ENCODE measurements at regions not wholly inside any gene's neighbourhood (a gene's known extent, or its start where the extent isn't known, plus 50 kb on each side); places are given as distances from the start of the nearest gene placed in this dataset.

GRCh38 chr12:123057513-123058265 is 77.2 kb downstream of the ARL6IP4 start:
- WGBS, 2 experiments (ENCODE audit: low coverage in 1 of 2, low lambda C conversion rate in 2 of 2, missing lambda C conversion rate in 2 of 2) = 96 to 97% methylated on average over 15 of the region's 15 CpGs
- H3K36me3 ChIP-seq (ENCODE audit: low read depth) = no peaks in the 10 kb centered on the region
- no peak overlapping the region for H3K9ac ChIP-seq
- H3K9me2 ChIP-seq (ENCODE audit: insufficient read depth) = no peaks in the 10 kb centered on the region
- H3K79me2 ChIP-seq (ENCODE audit: insufficient read depth) = no peaks in the 10 kb centered on the region
- H3K4me2 ChIP-seq (ENCODE audit: unreplicated experiment) = no peak overlapping the region
- no peak overlapping the region for H2AFZ ChIP-seq
- no peak overlapping the region for H3K4me3 ChIP-seq
- H4K20me1 ChIP-seq (ENCODE audit: insufficient read depth) = no peaks in the 10 kb centered on the region
- in situ Hi-C loops (cut with MboI) = no loop called here
- no peak for DNase-seq
- H3K4me1 ChIP-seq (ENCODE audit: insufficient read depth) = peaks cover 8% of the 10 kb centered on the region
- no peaks in the 10 kb centered on the region for H3K27me3 ChIP-seq (replicated peaks; ENCODE audit: insufficient read depth)
- TF ChIP-seq EZH2phosphoT487 (IDR thresholded peaks at IDR 0.05; ENCODE audit: insufficient read depth, low read depth) (no peak), EZH2 (IDR thresholded peaks at IDR 0.05; ENCODE audit: insufficient read depth, poor library complexity, severe bottlenecking) (no peak)
- no peak overlapping the region for H3K27ac ChIP-seq
- H3K9me3 ChIP-seq (ENCODE audit: low read depth) = no peaks in the 10 kb centered on the region
- H3F3A ChIP-seq (ENCODE audit: insufficient read depth) = peaks cover 6% of the 10 kb centered on the region; the same call in 1 of the 2 replicates

- Histone ChIP-seq H3K9me2 (ENCODE audit: insufficient read depth) (no peaks in the 10 kb centered on the region), H3K4me1 (ENCODE audit: insufficient read depth) (no peaks in the 10 kb centered on the region; the same call in 1 of the 2 replicates), H3K27ac (no peak overlapping the region), H3K36me3 (ENCODE audit: low read depth) (no peaks in the 10 kb centered on the region), H3K9ac (no peak overlapping the region), H3K4me2 (ENCODE audit: unreplicated experiment) (no peak overlapping the region), H2AFZ (no peak overlapping the region), H3K4me3 (no peak overlapping the region), H3K79me2 (ENCODE audit: insufficient read depth) (no peaks in the 10 kb centered on the region), H4K20me1 (ENCODE audit: insufficient read depth) (no peaks in the 10 kb centered on the region), H3K27me3 (replicated peaks; ENCODE audit: insufficient read depth) (no peaks in the 10 kb centered on the region), H3F3A (ENCODE audit: insufficient read depth) (peaks cover 6% of the 10 kb centered on the region; the same call in 1 of the 2 replicates), H3K9me3 (ENCODE audit: low read depth) (no peaks in the 10 kb centered on the region)
- TF ChIP-seq EZH2 (IDR thresholded peaks at IDR 0.05; ENCODE audit: insufficient read depth, poor library complexity, severe bottlenecking) (no peak), EZH2phosphoT487 (IDR thresholded peaks at IDR 0.05; ENCODE audit: insufficient read depth, low read depth) (no peak)
- in situ Hi-C loops (cut with MboI) = no loop called here
- 95 to 99% methylated on average over 7 of the region's 7 CpGs for WGBS, 2 experiments (ENCODE audit: low coverage in 1 of 2, low lambda C conversion rate in 2 of 2, missing lambda C conversion rate in 2 of 2)
- no peak for DNase-seq
Observed at GRCh38 chr12:123056709-123057108, 76.2 kb downstream of the ARL6IP4 start.

- Histone ChIP-seq H3K79me2 (ENCODE audit: insufficient read depth) (no peaks in the 10 kb centered on the region), H3F3A (ENCODE audit: insufficient read depth) (peaks cover 6% of the 10 kb centered on the region; the same call in 1 of the 2 replicates), H3K9ac (no peak overlapping the region), H3K9me3 (ENCODE audit: low read depth) (no peaks in the 10 kb centered on the region), H3K36me3 (ENCODE audit: low read depth) (no peaks in the 10 kb centered on the region), H3K4me1 (ENCODE audit: insufficient read depth) (no peaks in the 10 kb centered on the region; the same call in 1 of the 2 replicates), H3K4me3 (no peak overlapping the region), H4K20me1 (ENCODE audit: insufficient read depth) (no peaks in the 10 kb centered on the region), H3K27me3 (replicated peaks; ENCODE audit: insufficient read depth) (no peaks in the 10 kb centered on the region), H3K4me2 (ENCODE audit: unreplicated experiment) (no peak overlapping the region), H3K27ac (no peak overlapping the region), H2AFZ (no peak overlapping the region), H3K9me2 (ENCODE audit: insufficient read depth) (no peaks in the 10 kb centered on the region)
- DNase-seq = no peak
- 83 to 89% methylated on average over 8 of the region's 8 CpGs for WGBS, 2 experiments (ENCODE audit: low coverage in 1 of 2, low lambda C conversion rate in 2 of 2, missing lambda C conversion rate in 2 of 2)
- in situ Hi-C loops (cut with MboI) = no loop called here
- no peak for TF ChIP-seq EZH2 (IDR thresholded peaks at IDR 0.05; ENCODE audit: insufficient read depth, poor library complexity, severe bottlenecking)
- no peak for TF ChIP-seq EZH2phosphoT487 (IDR thresholded peaks at IDR 0.05; ENCODE audit: insufficient read depth, low read depth)
Observed at GRCh38 chr12:123056053-123056452, 75.6 kb downstream of the ARL6IP4 start.

- DNase-seq = no peak
- Histone ChIP-seq H3K9ac (no peak overlapping the region), H3K9me2 (ENCODE audit: insufficient read depth) (no peaks in the 10 kb centered on the region), H3K4me2 (ENCODE audit: unreplicated experiment) (no peak overlapping the region), H3K36me3 (ENCODE audit: low read depth) (no peaks in the 10 kb centered on the region), H3K9me3 (ENCODE audit: low read depth) (no peaks in the 10 kb centered on the region), H3K4me3 (no peak overlapping the region), H3K27me3 (replicated peaks; ENCODE audit: insufficient read depth) (no peaks in the 10 kb centered on the region), H4K20me1 (ENCODE audit: insufficient read depth) (no peaks in the 10 kb centered on the region), H2AFZ (no peak overlapping the region), H3K27ac (no peak overlapping the region), H3K4me1 (ENCODE audit: insufficient read depth) (peaks cover 2% of the 10 kb centered on the region), H3K79me2 (ENCODE audit: insufficient read depth) (no peaks in the 10 kb centered on the region), H3F3A (ENCODE audit: insufficient read depth) (peaks cover 13% of the 10 kb centered on the region; the same call in 1 of the 2 replicates)
- in situ Hi-C loops (cut with MboI) = no loop called here
- WGBS, 2 experiments (ENCODE audit: low coverage in 1 of 2, low lambda C conversion rate in 2 of 2, missing lambda C conversion rate in 2 of 2) = 66 to 78% methylated on average over 8 of the region's 8 CpGs
- TF ChIP-seq EZH2 (IDR thresholded peaks at IDR 0.05; ENCODE audit: insufficient read depth, poor library complexity, severe bottlenecking) = no peak
- no peak for TF ChIP-seq EZH2phosphoT487 (IDR thresholded peaks at IDR 0.05; ENCODE audit: insufficient read depth, low read depth)
Observed at GRCh38 chr12:123055281-123055766, 74.8 kb downstream of the ARL6IP4 start.

Measured in GM23248 (cell line).